NT2/D1 (cell line): ENCODE measurements at regions not wholly inside any gene's neighbourhood (a gene's known extent, or its start where the extent isn't known, plus 50 kb on each side); places are given as distances from the start of the nearest gene placed in this dataset.
"Not testable (repeated sequence)": the region's sequence is repeated elsewhere in the genome, so short reads cannot be mapped to it uniquely, and the experiment has no call there.

Source experiments
- SUZ12 ChIP-seq: IDR thresholded peaks from 2 replicates; pipeline ENCODE4 v1.6.1; 2011; ENCODE audit not compliant: insufficient read length, insufficient read depth; ENCODE audit errors: extremely low read depth
- YY1 ChIP-seq: IDR thresholded peaks from 2 replicates; pipeline ENCODE4 v1.6.1; 2011; ENCODE audit not compliant: insufficient read length, insufficient read depth
- ZNF274 ChIP-seq: IDR thresholded peaks from 2 replicates; pipeline ENCODE4 v1.6.1; 2011; ENCODE audit warnings: mild to moderate bottlenecking, low read depth, low read length

DNA sequence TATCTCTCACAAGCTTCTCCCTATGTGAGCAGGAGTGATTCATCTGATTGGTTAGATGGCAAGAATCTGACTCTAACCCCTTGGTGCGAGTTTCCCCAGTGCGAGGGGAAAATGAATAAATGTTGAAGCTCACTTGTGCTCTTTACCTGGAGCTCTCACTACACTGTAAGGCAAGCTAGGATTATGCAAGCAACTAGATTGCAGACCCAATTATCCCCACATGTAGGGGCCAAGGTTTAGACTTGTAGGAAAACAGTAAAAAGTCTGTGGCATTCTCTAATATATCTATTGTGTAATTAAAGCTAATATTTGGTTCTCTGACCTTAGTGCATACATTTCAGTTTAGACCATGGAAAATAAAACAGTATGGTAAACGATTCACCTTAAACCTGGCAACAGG is 247.2 kb downstream of the UBE2NL start:
- not testable (repeated sequence) for TF ChIP-seq ZNF274, YY1, SUZ12
